HUDEP-2 (cell line): ENCODE measurements at regions not wholly inside any gene's neighbourhood (a gene's known extent, or its start where the extent isn't known, plus 50 kb on each side); places are given as distances from the start of the nearest gene placed in this dataset.
A peak's percentile ranks its signal among the peaks of the same experiment; 100 is the strongest.

Source experiments
- DNase-seq, 76 experiments: peaks; one replicate each; lab custom pipeline; 2025; ENCODE audit not compliant: unreplicated experiment in 76 of 76; lab: John Stamatoyannopoulos, UW

- DNase-seq, result no peak
Measured at GRCh38 chr4:31088600-31089230, 368.5 kb downstream of the PCDH7 start.

- DNase-seq, result no peak
Measured at GRCh38 chr4:31089815-31090214, 369.6 kb downstream of the PCDH7 start.

DNA sequence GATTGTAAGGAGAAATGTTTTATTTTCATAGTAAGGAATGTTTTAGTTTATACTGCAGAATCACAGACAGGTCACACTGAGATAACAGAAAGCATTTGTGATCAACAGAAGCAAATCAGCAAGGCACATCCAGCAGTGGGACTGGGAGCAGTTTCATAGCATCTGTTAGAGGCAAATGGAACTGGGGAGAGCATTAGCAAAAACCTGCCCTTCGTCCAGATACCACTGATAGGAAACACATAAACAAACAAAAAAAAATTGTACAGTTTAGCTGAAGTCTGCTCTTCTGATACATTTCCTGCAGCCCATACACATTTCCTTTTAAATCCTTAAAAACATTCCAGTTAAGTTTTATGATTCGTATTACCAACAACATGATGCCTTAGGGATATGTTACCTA is 374.3 kb downstream of the PCDH7 start:
- no peak for DNase-seq

DNA sequence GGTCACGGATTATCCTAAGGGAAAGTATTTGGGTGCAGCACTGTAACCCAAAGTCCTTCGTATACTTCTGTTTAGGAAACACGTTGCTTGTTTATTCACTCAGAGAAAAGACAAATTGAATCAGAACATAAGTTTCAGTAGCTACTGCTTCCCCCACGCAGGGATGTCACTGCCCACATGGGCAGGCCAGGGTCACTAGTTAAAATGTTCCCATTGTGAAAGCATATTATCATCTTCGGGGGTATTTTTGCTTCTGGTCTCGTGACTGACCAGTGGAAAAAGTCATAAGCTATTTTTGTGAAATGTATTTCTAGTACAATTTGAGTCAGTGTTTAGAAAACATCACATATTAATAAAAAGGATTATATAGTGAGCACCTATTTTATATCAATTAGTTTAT is 377.8 kb downstream of the PCDH7 start:
- DNase-seq, result no peak

GRCh38 chr4:31100536-31100935 is 380.4 kb downstream of the PCDH7 start:
- no peak for DNase-seq

GRCh38 chr4:31104043-31104442 is 383.9 kb downstream of the PCDH7 start:
- DNase-seq, result no peak

GRCh38 chr4:31104577-31104976 is 384.4 kb downstream of the PCDH7 start:
- DNase-seq, result no peak

GRCh38 chr4:31106419-31106818 is 386.2 kb downstream of the PCDH7 start:
- DNase-seq, result no peak

GRCh38 chr4:31107362-31107761 is 387.2 kb downstream of the PCDH7 start:
- DNase-seq, result no peak

- no peak for DNase-seq
Measured at GRCh38 chr4:31108762-31109161, 388.6 kb downstream of the PCDH7 start.

DNA sequence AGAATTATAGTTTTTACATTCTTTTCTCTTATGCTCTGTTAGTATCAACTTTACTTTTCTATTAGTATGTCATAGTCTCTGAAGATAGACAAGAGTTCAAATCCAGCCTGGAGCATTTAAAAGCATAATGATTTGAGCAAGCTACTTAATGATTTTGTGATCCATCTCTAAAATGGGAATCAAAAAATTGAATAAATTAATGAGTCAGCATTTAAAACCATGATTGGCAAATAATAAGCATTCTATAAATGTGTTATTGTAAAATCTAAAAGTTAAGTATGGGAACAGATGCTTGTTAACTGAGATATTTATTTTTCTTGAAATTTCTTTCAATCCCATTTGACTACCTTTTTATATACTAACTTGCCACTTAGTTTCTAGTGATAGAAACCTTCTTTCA is 391.6 kb downstream of the PCDH7 start:
- DNase-seq, result no peak

- DNase-seq, result no peak
Measured at GRCh38 chr4:31114816-31115215, 394.6 kb downstream of the PCDH7 start.

DNA sequence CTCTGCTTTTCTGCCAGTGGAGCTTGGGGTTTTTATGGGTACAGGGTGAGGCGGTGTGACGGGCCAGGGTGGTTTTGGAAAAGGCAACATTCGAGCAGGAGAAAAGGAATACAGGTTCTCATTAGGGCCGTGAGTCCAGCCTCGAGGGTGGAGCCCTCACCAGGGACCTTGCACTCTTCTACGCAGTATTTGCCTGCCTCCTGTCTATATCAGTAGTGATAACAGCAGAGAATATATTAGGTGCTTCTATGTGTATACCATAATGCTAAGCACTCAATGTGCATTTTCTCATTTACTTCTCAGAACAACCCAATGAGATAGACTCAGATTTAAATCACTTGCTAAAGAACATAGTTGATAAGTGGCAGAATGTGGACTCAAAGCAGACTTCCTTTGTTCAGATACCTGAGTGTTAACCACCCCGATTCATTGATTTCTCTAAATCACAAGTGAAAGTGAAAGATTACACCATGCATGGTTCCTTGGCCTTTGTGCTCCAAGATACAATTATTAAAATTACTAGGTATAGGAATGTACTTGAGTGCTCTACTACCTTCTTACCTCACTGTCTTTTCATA is 403.9 kb downstream of the PCDH7 start:
- no peak for DNase-seq

- DNase-seq, result no peak
Measured at GRCh38 chr4:31125061-31125460, 404.9 kb downstream of the PCDH7 start.

DNA sequence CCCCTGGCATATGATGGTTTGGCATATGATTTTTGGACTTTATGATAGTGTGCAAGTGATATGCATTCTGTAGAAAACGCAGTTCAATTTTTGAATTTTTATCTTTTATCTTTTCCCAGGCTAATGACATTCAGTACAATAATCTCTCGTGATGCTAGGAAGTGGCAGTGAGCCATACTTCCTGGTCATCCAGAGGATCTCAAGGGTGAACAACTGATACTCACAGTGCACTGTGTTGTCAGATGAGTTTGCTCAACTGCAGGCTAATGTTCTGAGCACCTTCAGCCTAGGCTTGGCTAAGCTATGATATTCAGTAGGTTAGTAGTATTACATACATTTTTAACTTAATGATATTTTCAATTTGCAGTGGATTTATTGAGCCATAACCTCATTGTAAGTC is 405.3 kb downstream of the PCDH7 start:
- DNase-seq, result no peak

DNA sequence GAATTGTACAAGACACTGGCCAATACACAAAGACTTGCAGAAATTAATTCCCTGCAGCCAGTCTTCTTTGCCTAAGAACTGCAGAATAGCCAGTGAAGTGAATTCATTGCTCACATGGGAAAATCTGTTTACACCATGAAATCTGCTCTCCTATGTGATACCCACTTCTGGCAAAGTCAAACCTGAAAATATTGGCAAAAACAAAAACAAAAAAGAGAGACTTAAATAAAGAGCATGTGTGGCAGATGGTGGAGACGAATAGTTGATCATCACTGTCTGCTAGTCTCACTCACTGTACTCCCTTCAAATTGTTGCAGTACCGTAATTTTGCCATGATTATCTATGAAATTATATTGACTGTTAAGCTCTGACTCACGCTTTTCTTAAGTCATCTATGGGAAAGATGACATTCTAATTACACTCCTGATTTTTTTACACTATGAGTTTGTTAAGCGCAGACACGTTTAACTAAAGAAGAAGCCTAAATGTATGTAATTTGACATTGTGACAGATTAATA is 406.8 kb downstream of the PCDH7 start:
- no peak for DNase-seq

GRCh38 chr4:31130930-31131329 is 410.8 kb downstream of the PCDH7 start:
- DNase-seq, result peak in 1 of 76 experiments; percentile 0

GRCh38 chr4:31134720-31135119 is 414.6 kb downstream of the PCDH7 start:
- no peak for DNase-seq

DNA sequence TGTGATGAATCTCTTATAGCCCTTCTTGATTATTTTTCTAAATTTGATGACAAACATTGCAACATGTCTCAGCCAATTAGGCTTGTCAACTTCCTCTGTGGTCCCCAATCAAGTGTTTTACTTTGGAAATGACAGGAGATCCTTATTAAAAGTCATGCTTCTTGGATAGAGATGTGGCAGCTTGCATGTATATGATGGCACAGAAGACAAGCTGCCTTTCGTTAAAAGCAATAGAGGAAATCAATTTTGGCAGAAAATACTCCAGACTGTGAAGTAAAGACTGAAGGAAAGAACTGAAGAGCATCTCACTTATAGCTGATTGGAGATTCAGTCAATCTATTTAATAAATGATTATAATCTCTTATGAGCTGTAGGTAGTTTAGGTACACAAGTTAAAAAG is 419.6 kb downstream of the PCDH7 start:
- no peak for DNase-seq

DNA sequence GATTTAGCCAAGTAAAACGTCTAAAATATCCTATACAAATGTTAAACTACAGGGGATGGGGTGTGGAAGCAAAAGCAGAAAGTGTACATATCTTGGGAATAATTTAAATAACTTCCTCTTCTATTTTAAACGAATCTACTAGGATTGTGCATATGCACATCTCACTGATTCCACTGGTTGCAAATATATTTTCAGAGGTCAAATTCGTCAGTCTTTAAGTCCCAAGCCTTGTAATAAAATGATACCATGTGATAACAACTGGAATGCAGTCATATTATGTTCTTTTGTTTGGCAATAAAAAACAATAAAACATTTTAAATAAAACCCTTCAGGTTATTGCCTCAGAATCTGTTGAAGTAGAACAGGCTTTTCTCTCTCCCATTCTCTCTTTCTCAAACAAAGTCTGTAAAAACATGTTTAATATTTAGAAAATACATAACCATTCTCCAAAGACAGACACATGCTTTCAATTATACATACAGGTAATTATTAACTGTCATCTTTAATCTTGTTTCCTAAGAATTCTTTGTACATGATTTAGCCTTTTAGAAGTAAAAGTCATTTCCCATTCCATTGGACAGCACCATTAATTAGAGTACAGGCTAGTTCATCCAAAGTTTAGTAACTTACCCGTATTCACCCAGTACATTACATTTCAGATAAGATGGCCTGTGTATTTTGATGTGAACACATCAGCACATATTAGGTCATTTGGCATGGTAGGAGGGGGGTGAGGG is 421.1 kb downstream of the PCDH7 start:
- DNase-seq, result no peak

DNA sequence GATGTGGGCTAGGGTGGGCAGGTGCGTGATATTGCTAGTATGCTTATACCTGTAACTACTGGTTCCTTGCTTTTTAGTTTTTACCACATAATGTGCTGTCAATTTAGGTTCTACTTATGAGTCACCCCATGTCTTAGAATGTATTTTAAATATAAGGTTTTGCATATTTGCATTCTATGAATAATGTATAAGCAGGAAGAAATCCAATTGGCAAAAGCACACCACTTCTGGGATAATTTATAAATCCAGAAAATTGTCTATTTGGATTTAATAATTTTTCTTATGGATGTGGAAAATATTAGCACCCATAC is 421.6 kb downstream of the PCDH7 start:
- no peak for DNase-seq

DNA sequence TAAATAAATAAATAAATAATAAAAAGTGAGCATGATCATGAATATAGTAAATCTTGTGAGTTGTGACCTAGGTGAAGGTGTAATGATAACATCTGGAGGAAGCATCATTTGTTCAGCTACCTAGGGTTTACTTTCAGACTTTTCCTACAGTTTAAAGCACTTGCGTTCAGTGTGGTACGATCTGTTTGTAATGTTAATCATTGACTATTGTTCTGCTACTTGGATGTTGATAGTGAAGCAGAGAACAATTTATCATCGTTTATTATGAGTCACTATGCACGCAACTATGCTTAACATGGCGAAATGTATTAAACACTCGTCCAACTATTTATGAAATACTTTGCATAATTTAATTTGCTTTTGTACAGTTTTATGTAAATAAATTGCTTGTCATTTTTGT is 426.2 kb downstream of the PCDH7 start:
- no peak for DNase-seq
